ENCODE measurements at regions not wholly inside any gene's neighbourhood (a gene's known extent, or its start where the extent isn't known, plus 50 kb on each side); places are given as distances from the start of the nearest gene placed in this dataset.

GRCh38 chr2:34723683-34724082, 1124.6 kb upstream of the FAM98A start:
- Histone ChIP-seq H3K36me3 (ENCODE audit: insufficient read depth, low read length, poor library complexity, severe bottlenecking) (no peaks in the 10 kb centered on the region), H3K4me1 (ENCODE audit: insufficient read depth, low read length, poor library complexity, severe bottlenecking) (no peaks in the 10 kb centered on the region), H3K9me3 (ENCODE audit: low read depth, low read length, poor library complexity, severe bottlenecking) (no peaks in the 10 kb centered on the region), H3K27me3 (replicated peaks; ENCODE audit: insufficient read depth, low read depth, low read length, poor library complexity) (no peaks in the 10 kb centered on the region), H3K4me3 (ENCODE audit: low read depth, low read length, poor library complexity, severe bottlenecking) (no peak overlapping the region), H3K27ac (ENCODE audit: low read depth, low read length, poor library complexity, severe bottlenecking) (no peak overlapping the region)
- ChIA-PET POLR2A (ENCODE audit: low non-redundant PET) (no interaction called here), CTCF (no interaction called here)
- intact Hi-C loops (cut with micrococcal nuclease; ENCODE audit: unreplicated experiment) = no loop called here
- no TSS peak for BruUV-seq (replicated peaks)
- DNase-seq (ENCODE audit: low spot score) = no peak
- TF ChIP-seq EZH2 (IDR thresholded peaks at IDR 0.05; ENCODE audit: borderline replicate concordance, low read depth, low read length, poor library complexity, severe bottlenecking) (no peak), CTCF (conservative IDR thresholded peaks at IDR 0.05; ENCODE audit: low read depth, low read length) (no peak)

GRCh38 chr2:34719206-34719605, 1120.1 kb upstream of the FAM98A start:
- intact Hi-C loops (cut with micrococcal nuclease; ENCODE audit: unreplicated experiment) = no loop called here
- no peaks in the 10 kb centered on the region for H3K36me3 ChIP-seq (ENCODE audit: insufficient read depth, low read length, poor library complexity, severe bottlenecking)
- H3K27me3 ChIP-seq (replicated peaks; ENCODE audit: insufficient read depth, low read depth, low read length, poor library complexity) = no peaks in the 10 kb centered on the region
- POLR2A ChIA-PET (ENCODE audit: low non-redundant PET) = no interaction called here
- H3K27ac ChIP-seq (ENCODE audit: low read depth, low read length, poor library complexity, severe bottlenecking) = no peak overlapping the region
- no peak overlapping the region for H3K4me3 ChIP-seq (ENCODE audit: low read depth, low read length, poor library complexity, severe bottlenecking)
- H3K9me3 ChIP-seq (ENCODE audit: low read depth, low read length, poor library complexity, severe bottlenecking) = no peaks in the 10 kb centered on the region
- no peak for TF ChIP-seq EZH2 (IDR thresholded peaks at IDR 0.05; ENCODE audit: borderline replicate concordance, low read depth, low read length, poor library complexity, severe bottlenecking)
- TF ChIP-seq CTCF (conservative IDR thresholded peaks at IDR 0.05; ENCODE audit: low read depth, low read length) = no peak
- no peaks in the 10 kb centered on the region for H3K4me1 ChIP-seq (ENCODE audit: insufficient read depth, low read length, poor library complexity, severe bottlenecking)
- no peak for DNase-seq (ENCODE audit: low spot score)
- CTCF ChIA-PET = no interaction called here
- no TSS peak for BruUV-seq (replicated peaks)

DNA sequence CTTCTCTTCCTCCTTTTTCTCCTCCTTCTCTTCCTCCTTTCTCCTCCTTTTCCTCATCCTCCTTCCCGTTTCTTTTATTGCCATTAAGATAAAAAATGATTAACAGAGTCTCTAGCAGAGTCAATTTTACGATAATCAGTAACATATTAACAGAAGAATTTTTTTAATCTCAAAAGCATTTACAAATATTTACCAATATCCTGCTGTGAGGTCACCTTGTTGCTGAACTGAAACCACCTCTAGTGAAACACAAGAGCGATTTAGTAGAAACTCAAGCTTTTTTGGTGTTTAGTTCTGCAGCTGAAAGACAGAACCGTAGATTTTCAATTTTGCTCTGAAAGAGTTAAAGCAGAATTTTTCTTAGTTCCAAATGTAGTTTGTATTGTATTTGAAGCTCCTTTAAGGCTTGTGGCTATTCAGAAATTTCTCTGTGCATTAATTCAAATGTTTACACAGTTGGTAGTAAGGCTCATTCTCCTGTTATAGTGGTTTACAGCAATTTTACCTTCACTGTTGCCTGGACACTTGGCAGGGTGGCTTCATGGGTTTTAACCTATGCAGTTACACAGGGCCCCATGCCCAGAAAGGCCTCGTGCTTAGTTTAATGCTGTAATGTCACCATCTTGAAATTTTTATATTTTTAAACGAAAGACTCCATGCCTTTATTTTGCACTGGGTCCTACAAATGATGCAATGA, 1106.6 kb upstream of the FAM98A start:
- Histone ChIP-seq H3K4me3 (ENCODE audit: low read depth, low read length, poor library complexity, severe bottlenecking) (no peak overlapping the region), H3K27ac (ENCODE audit: low read depth, low read length, poor library complexity, severe bottlenecking) (no peak overlapping the region), H3K36me3 (ENCODE audit: insufficient read depth, low read length, poor library complexity, severe bottlenecking) (no peaks in the 10 kb centered on the region), H3K4me1 (ENCODE audit: insufficient read depth, low read length, poor library complexity, severe bottlenecking) (no peaks in the 10 kb centered on the region), H3K9me3 (ENCODE audit: low read depth, low read length, poor library complexity, severe bottlenecking) (no peaks in the 10 kb centered on the region), H3K27me3 (replicated peaks; ENCODE audit: insufficient read depth, low read depth, low read length, poor library complexity) (no peaks in the 10 kb centered on the region)
- intact Hi-C loops (cut with micrococcal nuclease; ENCODE audit: unreplicated experiment) = no loop called here
- POLR2A ChIA-PET (ENCODE audit: low non-redundant PET) = no interaction called here
- DNase-seq (ENCODE audit: low spot score) = no peak
- TF ChIP-seq CTCF (conservative IDR thresholded peaks at IDR 0.05; ENCODE audit: low read depth, low read length) = no peak
- TF ChIP-seq EZH2 (IDR thresholded peaks at IDR 0.05; ENCODE audit: borderline replicate concordance, low read depth, low read length, poor library complexity, severe bottlenecking) = no peak
- CTCF ChIA-PET = no interaction called here
- no TSS peak for BruUV-seq (replicated peaks)
